ENCODE measurements at regions not wholly inside any gene's neighbourhood (a gene's known extent, or its start where the extent isn't known, plus 50 kb on each side); places are given as distances from the start of the nearest gene placed in this dataset.
A peak's percentile ranks its signal among the peaks of the same experiment; 100 is the strongest.
"Not testable (repeated sequence)": the region's sequence is repeated elsewhere in the genome, so short reads cannot be mapped to it uniquely, and the experiment has no call there.

DNA sequence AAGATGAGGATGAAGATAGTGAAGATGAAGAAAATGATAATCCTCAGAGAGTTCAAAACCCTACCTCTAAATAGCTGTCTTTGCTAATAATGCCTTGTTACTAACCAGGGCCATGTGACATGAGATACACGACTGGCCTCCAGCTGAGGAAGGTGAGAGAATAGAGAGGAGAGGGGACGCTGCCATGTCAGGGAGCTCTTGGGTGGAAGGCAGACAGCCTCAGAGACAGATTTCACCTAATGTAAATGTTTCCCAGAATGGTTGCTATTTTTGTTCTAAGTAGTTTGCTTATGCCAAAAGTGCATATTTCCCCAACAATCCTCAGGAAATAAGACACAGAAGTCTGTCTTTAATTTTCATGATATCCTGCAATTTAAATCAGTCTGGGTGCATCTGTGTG is 138.4 kb downstream of the ELOVL4 start:
- DNase-seq, result no peak

DNA sequence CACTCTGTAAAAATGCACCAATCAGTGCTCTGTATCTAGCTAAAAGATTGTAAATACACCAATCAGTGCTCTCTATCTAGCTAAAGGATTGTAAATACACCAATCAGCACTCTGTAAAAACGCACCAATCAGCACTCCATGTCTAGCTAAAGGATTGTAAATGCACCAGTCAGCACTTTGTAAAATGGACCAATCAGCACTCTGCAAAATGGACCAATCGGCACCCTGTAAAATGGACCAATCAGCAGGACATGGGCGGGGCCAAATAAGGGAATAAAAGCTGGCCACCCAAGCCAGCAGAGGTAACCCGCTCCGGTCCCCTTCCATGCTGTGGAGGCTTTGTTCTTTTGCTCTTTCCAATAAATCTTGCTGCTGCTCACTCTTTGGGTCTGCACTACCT is 140.7 kb downstream of the ELOVL4 start:
- not testable (repeated sequence) for DNase-seq

DNA sequence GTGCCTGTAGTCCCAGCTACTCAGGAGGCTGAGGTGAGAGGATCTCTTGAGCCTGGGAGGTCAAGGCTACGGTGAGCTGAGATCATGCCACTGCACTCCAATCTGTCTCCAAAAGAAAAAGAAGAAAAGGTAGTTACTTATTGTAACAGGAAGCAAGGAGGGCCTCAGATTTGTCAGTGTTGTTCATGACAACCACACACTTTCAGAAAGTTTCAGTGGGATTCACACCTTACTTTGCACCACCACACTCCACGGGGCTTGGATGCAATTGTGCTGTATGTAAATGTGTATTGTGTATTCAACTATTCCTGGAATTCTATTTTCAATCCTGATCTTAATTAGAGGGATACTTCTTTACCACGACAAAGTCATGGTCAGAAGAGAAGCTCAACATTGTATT is 142.6 kb downstream of the ELOVL4 start:
- DNase-seq, result no peak

- no peak for DNase-seq
Measured at GRCh38 chr6:79803917-79804316, 143.4 kb downstream of the ELOVL4 start.

DNA sequence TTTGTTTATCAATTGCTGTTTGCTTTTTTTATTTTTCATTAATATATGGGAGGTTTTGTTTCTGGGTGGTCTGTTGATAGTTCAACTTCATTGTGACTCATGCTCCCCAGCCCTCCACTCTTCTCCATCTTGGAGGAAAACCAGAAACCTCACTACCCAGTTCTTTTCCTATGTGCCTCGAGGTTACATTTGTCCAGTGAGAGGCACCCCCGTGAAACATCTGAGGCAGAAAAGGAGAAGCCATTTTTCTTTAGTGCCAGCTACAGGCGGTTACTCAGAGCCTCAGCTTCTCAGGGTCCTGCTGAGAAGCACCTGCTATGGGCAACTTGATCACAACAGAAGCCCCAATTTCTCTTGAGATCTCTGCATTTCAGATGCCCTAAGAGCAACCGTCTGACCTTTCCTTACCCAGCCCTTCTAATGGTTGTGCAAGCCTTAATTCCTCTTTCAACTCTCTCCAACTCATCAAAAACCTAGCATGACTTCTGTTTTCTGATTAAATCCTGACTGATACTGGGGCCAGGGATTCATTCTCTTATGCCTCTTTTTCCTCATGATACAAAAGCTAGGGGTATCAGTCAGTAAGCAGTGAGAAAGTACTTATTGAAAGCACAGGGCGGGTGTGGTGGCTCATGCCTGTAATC is 144.6 kb downstream of the ELOVL4 start:
- DNase-seq, result no peak

DNA sequence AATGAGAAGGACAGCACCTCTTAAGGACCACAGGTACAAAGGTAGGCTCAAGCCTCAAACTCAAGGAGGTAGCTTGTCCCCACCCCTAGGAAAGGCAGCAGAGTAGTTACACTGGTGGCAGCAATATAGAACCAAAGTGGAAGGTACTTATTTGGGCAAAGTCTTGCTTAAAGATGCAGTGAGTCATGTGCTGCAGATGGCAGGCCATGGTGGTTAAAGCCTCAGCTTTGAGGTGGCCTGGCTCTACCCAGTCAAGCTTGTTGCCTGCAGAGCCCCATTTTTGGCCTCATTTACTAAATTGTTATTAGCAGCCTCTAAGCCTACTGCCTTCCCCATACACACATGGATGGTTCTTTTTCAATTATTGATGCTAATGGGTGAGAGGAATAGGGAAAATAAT is 146.0 kb downstream of the ELOVL4 start:
- no peak for DNase-seq

DNA sequence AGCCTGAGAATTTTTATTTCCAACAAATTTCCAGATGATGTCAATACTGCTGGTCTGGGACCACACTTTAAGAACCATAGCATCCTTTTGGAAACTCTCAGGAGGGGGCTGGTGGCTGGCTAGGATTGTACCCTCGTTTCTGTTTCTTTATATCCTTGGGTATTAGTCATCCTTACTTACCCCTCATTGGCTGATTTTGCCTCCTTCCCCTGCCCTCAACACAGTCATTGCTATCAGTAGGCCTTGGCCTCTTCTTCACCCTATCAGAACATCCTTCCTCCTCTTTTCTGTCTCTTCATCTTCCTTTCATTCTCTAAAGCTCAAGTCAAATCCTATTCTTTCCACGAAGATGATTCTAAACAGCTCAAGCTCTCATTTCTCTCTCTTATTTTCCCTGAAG is 148.5 kb downstream of the ELOVL4 start:
- DNase-seq, result no peak

- DNase-seq, result no peak
Measured at GRCh38 chr6:79797912-79798311, 149.4 kb downstream of the ELOVL4 start.

- DNase-seq, result no peak
Measured at GRCh38 chr6:79797163-79797764, 150.1 kb downstream of the ELOVL4 start.

DNA sequence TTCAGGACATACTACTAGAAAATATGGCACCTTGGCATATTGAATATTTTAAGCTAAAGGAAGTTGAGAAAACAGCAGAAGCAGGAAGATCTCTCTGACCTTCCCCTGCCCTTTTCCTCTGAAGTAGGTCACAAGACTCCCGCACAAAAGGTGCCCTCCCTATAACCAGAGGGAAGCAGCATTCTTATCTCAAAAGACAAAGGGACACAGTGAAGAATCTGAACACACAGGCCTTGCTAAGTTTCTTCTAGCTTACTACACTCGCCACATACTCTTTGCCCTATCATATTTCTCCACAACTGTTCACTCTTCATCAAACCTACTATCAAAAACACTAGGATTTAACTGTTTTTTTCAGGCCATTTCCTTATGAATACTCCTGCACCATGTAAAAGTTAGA is 151.2 kb downstream of the ELOVL4 start:
- no peak for DNase-seq

DNA sequence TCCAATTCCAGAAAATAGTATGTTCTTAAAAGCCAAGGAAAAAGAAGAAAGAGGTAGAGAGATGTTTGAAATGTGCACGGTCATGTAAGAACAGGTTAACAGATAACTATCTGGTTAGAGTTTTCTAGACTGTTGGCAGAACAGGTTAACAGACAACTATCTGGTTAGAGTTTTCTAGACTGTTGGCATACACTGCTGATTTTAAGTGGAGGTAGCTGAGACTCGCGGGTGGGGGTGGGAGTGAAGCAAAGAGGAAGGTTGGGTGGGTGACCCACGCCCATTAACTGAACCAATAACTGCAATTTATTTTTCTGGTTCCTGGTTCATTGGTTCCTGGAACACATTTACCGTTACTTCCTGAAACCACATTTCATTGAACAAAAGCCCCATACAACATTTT is 157.5 kb downstream of the ELOVL4 start:
- no peak for DNase-seq

DNA sequence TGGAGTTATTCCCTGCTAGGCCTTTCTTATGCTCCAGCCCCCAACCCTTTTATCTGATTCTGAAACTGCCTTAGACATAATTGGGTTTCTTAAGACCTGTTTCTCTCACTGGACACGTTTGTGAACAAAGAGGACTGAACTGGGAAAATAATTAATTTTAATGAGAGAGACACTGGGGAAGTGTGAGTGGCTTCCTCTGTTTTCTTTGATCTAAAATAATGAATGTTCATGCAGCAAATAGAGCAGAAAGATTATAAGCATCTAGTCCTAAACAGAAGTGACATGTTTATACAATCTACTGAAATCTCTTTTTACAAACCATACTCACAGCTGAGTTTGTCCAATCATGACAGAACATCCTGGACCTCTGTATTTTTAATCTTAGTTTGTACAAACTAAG is 157.6 kb downstream of the SH3BGRL2 start:
- no peak for DNase-seq

GRCh38 chr6:79787626-79788025 is 156.5 kb downstream of the SH3BGRL2 start:
- no peak for DNase-seq

- DNase-seq, result no peak
Measured at GRCh38 chr6:79784395-79784753, 153.2 kb downstream of the SH3BGRL2 start.

DNA sequence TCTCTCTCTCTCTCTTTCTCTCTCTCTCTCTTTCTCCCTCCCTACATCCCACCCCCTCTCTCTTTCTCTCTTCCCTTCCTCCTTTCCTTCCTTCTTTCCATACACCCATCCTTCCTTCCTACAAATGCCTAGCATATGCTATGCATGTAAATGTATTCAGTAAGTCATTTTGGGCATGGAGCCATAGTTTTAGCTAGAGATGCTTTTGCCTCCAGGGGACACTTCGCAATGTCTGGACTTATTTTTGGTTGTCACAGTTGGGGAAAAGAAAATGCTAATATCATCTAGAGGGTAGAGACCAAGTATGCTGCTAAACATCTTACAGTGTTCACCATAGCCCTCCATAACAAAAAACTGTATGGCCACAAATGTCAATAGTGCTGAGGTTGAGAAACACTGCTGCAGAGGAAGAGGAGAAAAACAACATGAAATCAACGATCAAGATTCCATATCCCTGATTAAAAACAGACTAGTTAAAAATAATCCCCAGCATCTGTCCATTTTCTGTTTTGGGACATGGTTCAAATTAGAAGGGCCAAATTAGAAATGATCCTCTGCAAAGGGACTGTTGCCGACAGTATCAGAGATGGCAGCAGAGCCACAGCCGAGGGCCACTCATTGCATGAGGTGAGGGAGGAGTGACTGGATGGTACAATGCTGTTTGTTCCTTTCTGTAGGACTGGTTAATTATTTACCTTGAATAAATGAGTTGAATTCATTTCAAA is 152.7 kb downstream of the SH3BGRL2 start:
- no peak for DNase-seq

GRCh38 chr6:79782792-79783580 is 151.9 kb downstream of the SH3BGRL2 start:
- no peak for DNase-seq

DNA sequence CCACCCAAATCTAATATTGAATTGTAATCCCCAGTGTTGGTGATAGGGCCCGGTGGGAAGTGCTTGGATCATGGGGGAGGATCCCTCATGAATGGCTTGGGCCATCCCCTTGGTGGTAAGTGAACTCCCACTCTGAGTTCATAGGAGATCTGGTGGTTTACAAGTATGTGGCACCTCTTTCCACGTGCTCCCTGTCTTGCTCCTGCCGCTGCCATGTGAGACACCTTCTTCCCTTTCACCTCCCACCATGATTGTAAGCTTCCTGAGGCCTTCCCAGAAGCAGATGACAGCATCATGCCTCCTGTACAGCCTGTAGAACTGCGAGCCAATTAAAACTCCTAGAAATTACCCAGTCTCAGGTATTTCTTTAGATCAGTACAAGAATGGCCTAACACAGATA is 150.8 kb downstream of the SH3BGRL2 start:
- no peak for DNase-seq

GRCh38 chr6:79780881-79781280 is 149.8 kb downstream of the SH3BGRL2 start:
- no peak for DNase-seq

- no peak for DNase-seq
Measured at GRCh38 chr6:79778816-79779215, 147.7 kb downstream of the SH3BGRL2 start.

DNA sequence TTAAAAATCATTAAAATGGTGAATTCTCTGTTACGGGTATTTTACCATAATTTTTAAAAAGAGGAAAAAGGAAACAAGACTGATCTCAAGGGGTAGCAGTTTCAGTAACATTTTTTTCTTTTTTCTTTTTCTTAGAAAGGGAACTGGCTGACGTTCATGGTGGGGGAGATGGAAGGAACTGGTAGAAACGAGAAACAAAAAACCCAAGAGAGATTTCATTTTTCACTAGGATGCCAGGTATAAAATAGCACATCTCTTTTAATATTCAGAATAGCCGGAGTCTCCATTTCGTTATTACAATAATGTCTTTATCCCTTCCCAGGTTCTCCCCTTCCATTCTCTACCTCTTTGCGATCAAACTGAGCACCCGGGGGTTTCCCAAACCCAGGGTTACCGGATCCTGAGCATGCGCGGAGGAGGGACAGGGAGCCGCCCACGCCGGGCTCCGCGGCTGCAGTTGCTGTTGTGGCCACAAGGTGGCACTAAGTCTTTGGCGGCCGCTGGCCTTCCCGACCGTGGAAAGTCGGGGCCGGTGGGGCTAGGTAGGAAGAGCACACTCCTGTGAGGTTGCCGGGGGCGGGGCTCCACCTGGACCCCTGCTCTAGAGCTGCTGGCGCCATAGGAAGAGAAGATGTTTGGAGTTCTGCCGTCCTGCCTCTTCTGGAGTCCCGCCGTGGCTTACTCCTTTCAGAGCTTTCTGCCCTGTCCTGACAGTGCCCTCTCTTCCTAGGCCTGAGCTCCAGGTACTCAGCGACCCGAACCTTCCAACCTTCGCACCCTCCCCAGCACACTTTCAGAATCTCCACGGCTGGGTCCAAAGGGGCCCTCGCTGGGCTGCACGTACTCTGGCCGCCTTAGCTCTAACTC is 146.8 kb downstream of the SH3BGRL2 start:
- peak; percentile 90 for DNase-seq

DNA sequence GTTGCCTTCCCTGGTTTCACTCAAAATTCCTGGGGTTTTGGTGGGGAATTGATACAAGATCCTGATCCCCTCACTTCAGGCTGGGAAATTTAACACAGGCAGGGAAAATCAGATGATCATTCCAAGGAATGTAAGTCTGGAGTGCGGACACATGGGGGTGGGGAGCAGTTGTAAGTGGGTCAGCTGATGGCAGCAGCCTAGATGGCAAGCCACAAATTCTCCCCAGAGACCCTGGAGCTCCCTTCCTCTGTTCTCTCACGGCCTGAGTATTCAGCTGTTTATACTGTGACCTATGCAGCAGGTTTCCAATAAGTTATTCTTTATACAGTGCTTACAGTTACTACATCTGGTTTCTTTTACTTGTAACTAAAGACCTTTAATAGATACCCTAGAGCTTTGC is 144.9 kb downstream of the SH3BGRL2 start:
- DNase-seq, result no peak

- DNase-seq, result no peak
Measured at GRCh38 chr6:79775222-79775621, 144.1 kb downstream of the SH3BGRL2 start.

- no peak for DNase-seq
Measured at GRCh38 chr6:79764747-79765146, 133.6 kb downstream of the SH3BGRL2 start.
